ENCODE measurements at regions not wholly inside any gene's neighbourhood (a gene's known extent, or its start where the extent isn't known, plus 50 kb on each side); places are given as distances from the start of the nearest gene placed in this dataset.
"Not testable (repeated sequence)": the region's sequence is repeated elsewhere in the genome, so short reads cannot be mapped to it uniquely, and the experiment has no call there.

DNA sequence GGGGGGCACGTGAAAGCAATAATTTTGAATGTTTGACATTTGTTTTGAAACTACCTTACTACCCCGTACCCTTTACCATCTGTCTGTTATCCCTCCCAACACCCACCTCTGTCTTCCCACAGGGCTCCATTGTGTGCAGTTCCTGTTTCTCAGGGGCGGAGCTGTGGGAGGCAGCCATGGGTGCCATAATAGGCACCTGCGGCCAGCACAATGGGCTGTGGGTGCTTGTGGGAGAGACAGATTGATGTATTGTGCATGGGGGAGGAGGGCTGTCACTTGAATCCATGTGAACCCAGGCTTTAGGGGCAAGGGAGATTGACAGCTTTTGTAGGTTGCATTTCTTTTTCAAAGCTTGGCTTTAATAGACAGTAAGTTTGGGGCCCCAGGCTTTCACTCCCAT lies 122.6 kb upstream of the CXorf66 start:
- Mint-ChIP-seq H3K27me3 (ENCODE audit: unreplicated experiment) (no peaks in the 10 kb centered on the region), H3K27ac (ENCODE audit: unreplicated experiment) (no peak overlapping the region), H3K9me3 (ENCODE audit: unreplicated experiment) (no peaks in the 10 kb centered on the region), H3K4me3 (ENCODE audit: unreplicated experiment) (no peak overlapping the region), H3K4me1 (ENCODE audit: low read depth, unreplicated experiment) (no peaks in the 10 kb centered on the region), H3K36me3 (ENCODE audit: unreplicated experiment) (no peaks in the 10 kb centered on the region)
- DNase-seq, result no peak
- TF ChIP-seq, protein P1, sequence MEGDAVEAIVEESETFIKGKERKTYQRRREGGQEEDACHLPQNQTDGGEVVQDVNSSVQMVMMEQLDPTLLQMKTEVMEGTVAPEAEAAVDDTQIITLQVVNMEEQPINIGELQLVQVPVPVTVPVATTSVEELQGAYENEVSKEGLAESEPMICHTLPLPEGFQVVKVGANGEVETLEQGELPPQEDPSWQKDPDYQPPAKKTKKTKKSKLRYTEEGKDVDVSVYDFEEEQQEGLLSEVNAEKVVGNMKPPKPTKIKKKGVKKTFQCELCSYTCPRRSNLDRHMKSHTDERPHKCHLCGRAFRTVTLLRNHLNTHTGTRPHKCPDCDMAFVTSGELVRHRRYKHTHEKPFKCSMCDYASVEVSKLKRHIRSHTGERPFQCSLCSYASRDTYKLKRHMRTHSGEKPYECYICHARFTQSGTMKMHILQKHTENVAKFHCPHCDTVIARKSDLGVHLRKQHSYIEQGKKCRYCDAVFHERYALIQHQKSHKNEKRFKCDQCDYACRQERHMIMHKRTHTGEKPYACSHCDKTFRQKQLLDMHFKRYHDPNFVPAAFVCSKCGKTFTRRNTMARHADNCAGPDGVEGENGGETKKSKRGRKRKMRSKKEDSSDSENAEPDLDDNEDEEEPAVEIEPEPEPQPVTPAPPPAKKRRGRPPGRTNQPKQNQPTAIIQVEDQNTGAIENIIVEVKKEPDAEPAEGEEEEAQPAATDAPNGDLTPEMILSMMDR (IDR thresholded peaks at IDR 0.05; ENCODE audit: partially characterized antibody, unreplicated experiment), result no peak

DNA sequence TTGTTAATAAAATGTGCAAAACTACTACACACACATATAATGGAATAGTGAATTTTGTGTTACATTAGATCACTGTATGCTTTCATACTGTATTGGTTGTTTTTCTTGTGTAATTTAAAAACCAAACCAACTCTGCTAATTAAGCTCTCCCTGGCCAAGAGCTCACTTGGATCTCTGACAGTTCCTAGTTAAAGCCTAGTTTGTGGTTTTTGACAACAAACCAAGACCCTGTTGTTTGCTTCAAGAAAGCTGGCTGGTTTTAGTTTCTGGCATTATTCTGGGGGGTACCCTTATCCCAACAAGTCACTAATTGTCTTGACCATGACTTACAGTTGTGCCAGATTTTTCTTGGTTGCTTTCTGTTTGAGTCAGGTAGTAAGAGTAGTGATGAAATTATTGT lies 121.4 kb upstream of the CXorf66 start:
- no peak for DNase-seq
- TF ChIP-seq, protein P1 (IDR thresholded peaks at IDR 0.05; ENCODE audit: partially characterized antibody, unreplicated experiment), result no peak
- Mint-ChIP-seq H3K27ac (ENCODE audit: unreplicated experiment) (no peak overlapping the region), H3K36me3 (ENCODE audit: unreplicated experiment) (no peaks in the 10 kb centered on the region), H3K4me3 (ENCODE audit: unreplicated experiment) (no peak overlapping the region), H3K9me3 (ENCODE audit: unreplicated experiment) (no peaks in the 10 kb centered on the region), H3K4me1 (ENCODE audit: low read depth, unreplicated experiment) (no peaks in the 10 kb centered on the region), H3K27me3 (ENCODE audit: unreplicated experiment) (no peaks in the 10 kb centered on the region)

DNA sequence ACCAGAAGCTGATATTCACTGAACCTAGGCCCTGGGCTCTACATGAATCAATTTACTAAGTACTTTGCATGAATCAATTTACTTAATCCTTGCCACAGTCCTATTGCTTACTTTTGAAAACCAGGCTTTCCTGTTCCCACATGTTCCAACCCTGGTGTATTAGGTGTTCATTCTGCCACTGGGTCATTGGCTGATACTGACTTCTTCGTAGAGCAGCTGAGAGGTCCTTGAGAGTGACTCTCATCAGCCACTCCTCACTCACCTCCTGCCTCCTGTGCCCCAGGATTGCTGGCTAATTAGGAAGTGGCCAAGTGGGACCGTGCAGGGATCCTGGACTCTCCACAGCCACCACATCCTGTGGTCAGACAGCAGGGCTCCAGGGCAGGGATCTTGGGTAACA lies 109.5 kb upstream of the CXorf66 start:
- H3K4me1 Mint-ChIP-seq (ENCODE audit: low read depth, unreplicated experiment); H3K27ac Mint-ChIP-seq (ENCODE audit: unreplicated experiment); H3K4me3 Mint-ChIP-seq (ENCODE audit: unreplicated experiment): not testable (repeated sequence)

DNA sequence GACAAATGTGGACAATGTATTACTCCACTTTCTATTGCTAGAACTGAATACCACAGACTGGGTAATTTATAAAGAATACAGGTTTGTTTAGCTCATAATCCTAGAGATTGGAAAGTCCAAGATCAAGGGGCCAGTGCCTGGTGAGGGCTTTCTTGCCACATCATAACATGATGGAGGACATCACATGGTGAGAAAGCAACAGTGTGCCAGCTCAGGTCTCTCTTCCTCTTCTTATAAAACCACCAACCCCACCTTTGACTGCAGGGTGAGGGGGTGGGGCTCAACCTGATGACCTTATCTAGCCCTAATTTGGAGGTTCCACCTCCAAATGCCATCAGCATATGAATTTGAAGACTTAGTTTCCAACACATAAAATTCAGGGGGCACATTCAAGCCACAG lies 105.7 kb upstream of the CXorf66 start:
- no peak overlapping the region for H3K4me3 Mint-ChIP-seq (ENCODE audit: unreplicated experiment)
- no peaks in the 10 kb centered on the region for H3K36me3 Mint-ChIP-seq (ENCODE audit: unreplicated experiment)
- no peak overlapping the region for H3K27ac Mint-ChIP-seq (ENCODE audit: unreplicated experiment)
- H3K9me3 Mint-ChIP-seq (ENCODE audit: unreplicated experiment), result no peaks in the 10 kb centered on the region
- no peak for DNase-seq
- H3K27me3 Mint-ChIP-seq (ENCODE audit: unreplicated experiment), result no peaks in the 10 kb centered on the region
- TF ChIP-seq, protein P1 (IDR thresholded peaks at IDR 0.05; ENCODE audit: partially characterized antibody, unreplicated experiment), result no peak
- no peaks in the 10 kb centered on the region for H3K4me1 Mint-ChIP-seq (ENCODE audit: low read depth, unreplicated experiment)

More for the DNA sequence above, 109.5 kb upstream of the CXorf66 start:
- not testable (repeated sequence) for DNase-seq; H3K9me3 Mint-ChIP-seq (ENCODE audit: unreplicated experiment); H3K36me3 Mint-ChIP-seq (ENCODE audit: unreplicated experiment); H3K27me3 Mint-ChIP-seq (ENCODE audit: unreplicated experiment)

DNA sequence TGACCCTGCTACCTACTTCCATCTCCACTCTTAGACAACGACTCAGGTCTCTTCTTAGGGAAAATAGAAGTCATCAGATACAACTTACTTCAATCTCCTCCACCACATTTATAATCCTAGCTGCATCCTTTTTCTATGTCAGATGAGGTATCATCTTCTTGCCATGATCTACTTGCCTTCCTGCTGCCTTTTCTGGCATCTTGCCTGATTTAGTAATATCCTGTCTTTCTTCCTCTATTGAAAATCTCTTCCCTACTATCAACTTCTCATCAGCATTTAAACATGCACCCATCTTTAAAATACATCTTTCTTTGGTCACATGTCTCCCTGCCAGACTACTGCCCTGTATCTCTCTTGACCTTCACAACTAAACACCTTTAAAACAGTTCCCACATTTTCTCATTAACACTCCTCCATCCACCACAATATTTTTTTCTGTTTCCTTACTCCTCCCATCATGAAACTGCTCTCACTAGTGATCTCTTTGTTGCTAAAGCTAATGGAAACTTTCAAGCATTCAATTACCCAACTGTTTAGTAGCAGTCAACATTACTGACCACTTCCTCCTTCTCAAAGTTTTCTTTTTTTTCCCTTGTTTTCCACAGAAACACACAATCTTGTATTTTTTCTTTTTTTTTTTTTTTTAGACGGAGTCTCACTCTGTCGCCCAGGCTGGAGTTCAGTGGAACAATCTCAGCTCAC lies 100.8 kb upstream of the CXorf66 start:
- Mint-ChIP-seq H3K27me3 (ENCODE audit: unreplicated experiment) (no peaks in the 10 kb centered on the region), H3K27ac (ENCODE audit: unreplicated experiment) (no peak overlapping the region), H3K4me1 (ENCODE audit: low read depth, unreplicated experiment) (no peaks in the 10 kb centered on the region)

More for the DNA sequence above, 100.8 kb upstream of the CXorf66 start:
- TF ChIP-seq, protein P1 (IDR thresholded peaks at IDR 0.05; ENCODE audit: partially characterized antibody, unreplicated experiment), result no peak
- no peaks in the 10 kb centered on the region for H3K36me3 Mint-ChIP-seq (ENCODE audit: unreplicated experiment)
- no peak for DNase-seq
- no peak overlapping the region for H3K4me3 Mint-ChIP-seq (ENCODE audit: unreplicated experiment)
- no peaks in the 10 kb centered on the region for H3K9me3 Mint-ChIP-seq (ENCODE audit: unreplicated experiment)

Data from glutamatergic neuron (in vitro differentiated cells).